DND-41 (cell line): ENCODE measurements at regions not wholly inside any gene's neighbourhood (a gene's known extent, or its start where the extent isn't known, plus 50 kb on each side); places are given as distances from the start of the nearest gene placed in this dataset.

Experiments
- ATAC-seq: fragments of 200-7000 bp; cut with Tn5 transposase; 3 replicates; pipeline ENCODE4 v1.9.1; 2021; ENCODE audit warnings: low read depth; ENCODE audit not compliant: insufficient read depth
- DNase-seq: peaks from one replicate; pipeline ENCODE4 v3.0.0-alpha.2; 2020
- H2AFZ ChIP-seq: 2 replicates; pipeline ENCODE4 v1.6.0; 2012; ENCODE audit warnings: low read depth, low read length
- H3K27ac ChIP-seq: 2 replicates; pipeline ENCODE4 v1.5.1; 2012; ENCODE audit warnings: low read length, inconsistent platforms
- H3K27me3 ChIP-seq: fragments of 200-600 bp; sonication (generic); 2 replicates; pipeline ENCODE4 v1.6.0; 2012; ENCODE audit warnings: low read length, mild to moderate bottlenecking, inconsistent platforms; ENCODE audit not compliant: insufficient read depth, poor library complexity
- H3K36me3 ChIP-seq: 2 replicates; pipeline ENCODE4 v1.5.1; 2012; ENCODE audit warnings: low read length, inconsistent platforms; ENCODE audit not compliant: insufficient read depth
- H3K4me1 ChIP-seq: 2 replicates; pipeline ENCODE4 v1.5.1; 2012; ENCODE audit warnings: mild to moderate bottlenecking, low read length; ENCODE audit not compliant: insufficient read depth
- H3K4me2 ChIP-seq: 2 replicates; pipeline ENCODE4 v1.6.0; 2012; ENCODE audit warnings: mild to moderate bottlenecking, moderate library complexity, low read length, inconsistent platforms; ENCODE audit not compliant: insufficient read depth
- H3K4me3 ChIP-seq, 2 experiments: fragments of 200-600 bp in 1 of 2; shearing (Covaris generic) in 1 of 2; 2 replicates each; pipeline ENCODE4 v1.5.1; 2012 to 2016; ENCODE audit warnings: inconsistent platforms in 2 of 2, low read length in 2 of 2, mild to moderate bottlenecking in 2 of 2, low read depth in 1 of 2, moderate library complexity in 1 of 2
- H3K79me2 ChIP-seq: 2 replicates; pipeline ENCODE4 v1.6.0; 2012; ENCODE audit warnings: low read length, inconsistent platforms; ENCODE audit not compliant: insufficient read depth
- H3K9ac ChIP-seq: 2 replicates; pipeline ENCODE4 v1.6.0; 2012; ENCODE audit warnings: low read depth, mild to moderate bottlenecking, inconsistent platforms, low read length, moderate library complexity
- H3K9me3 ChIP-seq: 2 replicates; pipeline ENCODE4 v1.5.1; 2012; ENCODE audit warnings: low read length, moderate library complexity, mild to moderate bottlenecking, inconsistent platforms; ENCODE audit not compliant: insufficient read depth, severe bottlenecking
- H4K20me1 ChIP-seq: 2 replicates; pipeline ENCODE4 v1.6.0; 2012; ENCODE audit warnings: low read length; ENCODE audit not compliant: insufficient read depth
- CTCF ChIP-seq: IDR thresholded peaks from 2 replicates; pipeline ENCODE4 v1.5.1; 2012; ENCODE audit warnings: borderline replicate concordance, low read length, moderate library complexity, mild to moderate bottlenecking; ENCODE audit not compliant: poor library complexity, severe bottlenecking; ENCODE audit errors: extremely low read depth
- EZH2 ChIP-seq: IDR thresholded peaks from 3 replicates; pipeline ENCODE4 v1.6.1; 2012; ENCODE audit warnings: borderline replicate concordance, low read depth, mild to moderate bottlenecking, moderate library complexity, low read length, inconsistent platforms; ENCODE audit not compliant: severe bottlenecking

DNA sequence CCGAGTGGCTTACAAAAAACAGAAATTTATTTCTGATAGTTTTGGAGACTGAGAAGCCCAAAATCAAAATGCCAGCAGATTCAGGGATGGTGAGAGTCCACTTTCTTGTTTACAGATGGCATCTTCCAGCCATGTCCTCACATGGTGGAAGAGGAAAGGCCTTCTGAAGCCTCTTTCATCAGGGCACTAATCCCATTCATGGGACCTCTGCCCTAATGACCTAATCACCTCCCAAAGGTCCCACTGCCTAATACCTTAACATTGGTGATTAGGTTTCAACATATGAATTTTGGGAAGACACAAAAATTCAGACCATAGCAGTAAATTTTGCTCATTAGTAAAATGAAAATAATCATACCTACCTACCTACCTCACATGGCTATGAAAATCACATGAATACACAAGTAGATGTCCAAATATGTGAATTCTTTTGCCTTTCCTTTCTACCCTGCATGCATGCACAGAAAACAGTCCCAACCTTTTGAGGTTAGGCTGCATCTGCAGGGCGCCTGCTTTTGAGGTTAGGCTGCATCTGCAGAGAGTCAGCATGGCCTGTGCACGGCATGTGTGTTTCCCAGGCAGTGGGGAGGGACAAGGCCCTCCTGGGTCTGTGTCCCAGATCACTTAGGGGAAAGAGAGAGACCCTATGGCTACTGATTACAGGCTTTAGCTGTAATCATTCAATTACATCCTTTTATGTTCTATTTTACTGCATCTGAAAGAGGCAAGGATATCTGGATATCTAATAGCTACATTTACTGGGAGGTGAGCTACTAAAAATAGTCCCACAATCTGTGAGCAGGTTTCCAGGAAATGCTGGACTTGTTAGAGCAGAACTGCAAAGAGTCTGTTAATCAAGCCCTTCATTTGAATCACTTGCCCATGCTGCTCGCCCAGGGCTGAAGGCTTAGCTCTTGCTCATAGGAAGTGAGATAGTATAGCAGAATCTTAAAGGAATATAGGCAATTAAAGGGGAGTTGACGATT is 497.7 kb upstream of the MARCKS start:
- H3K36me3 ChIP-seq = no peaks in the 10 kb centered on the region
- no peaks in the 10 kb centered on the region for H4K20me1 ChIP-seq
- H3K4me3 ChIP-seq = no peak overlapping the region
- TF ChIP-seq CTCF = no peak
- TF ChIP-seq EZH2 = no peak
- H3K9ac ChIP-seq = no peak overlapping the region
- ATAC-seq = no peak
- H3K4me2 ChIP-seq = no peak overlapping the region
- H3K4me1 ChIP-seq = no peaks in the 10 kb centered on the region
- no peak overlapping the region for H2AFZ ChIP-seq
- DNase-seq = no peak
- no peak overlapping the region for H3K27ac ChIP-seq
- no peaks in the 10 kb centered on the region for H3K9me3 ChIP-seq
- peaks cover 7% of the 10 kb centered on the region for H3K27me3 ChIP-seq
- no peaks in the 10 kb centered on the region for H3K79me2 ChIP-seq

DNA sequence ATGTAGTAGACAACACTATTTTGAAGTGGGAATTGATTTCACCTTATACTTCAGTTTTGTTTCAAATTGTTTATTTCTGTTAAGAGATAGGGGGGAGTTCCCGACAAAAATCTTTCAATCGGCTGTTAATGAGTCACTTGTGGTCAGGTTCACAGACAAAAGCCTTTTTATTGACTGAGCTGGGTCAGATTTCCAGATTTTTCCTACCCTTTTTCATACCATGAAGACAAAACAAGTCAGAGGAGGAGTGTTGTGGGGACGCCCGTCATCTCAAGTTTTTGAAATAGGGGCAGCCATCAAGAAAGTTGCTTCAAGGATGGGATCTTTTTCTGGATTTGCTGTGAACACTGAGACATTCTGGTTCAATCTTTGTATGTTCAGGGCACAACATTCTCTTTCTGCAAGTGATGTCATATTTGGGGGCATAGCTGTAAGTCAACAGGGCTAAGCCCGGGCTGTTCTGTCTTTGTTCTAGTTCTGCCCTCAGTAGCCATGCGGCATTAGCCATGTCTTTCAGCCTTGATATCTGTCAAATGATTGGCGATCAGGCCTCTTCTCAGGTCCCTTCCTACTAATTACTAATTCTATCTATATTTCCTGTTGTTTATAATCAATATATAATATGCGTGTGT is 496.0 kb upstream of the MARCKS start:
- no peak overlapping the region for H3K9ac ChIP-seq
- no peak overlapping the region for H2AFZ ChIP-seq
- peaks cover 4% of the 10 kb centered on the region for H3K27me3 ChIP-seq
- no peak overlapping the region for H3K27ac ChIP-seq
- no peaks in the 10 kb centered on the region for H3K79me2 ChIP-seq
- H3K4me1 ChIP-seq = no peaks in the 10 kb centered on the region
- H3K9me3 ChIP-seq = no peaks in the 10 kb centered on the region
- H3K4me2 ChIP-seq = no peak overlapping the region
- no peaks in the 10 kb centered on the region for H4K20me1 ChIP-seq
- DNase-seq (no peak), ATAC-seq (no peak)
- TF ChIP-seq EZH2 (no peak), CTCF (no peak)
- H3K36me3 ChIP-seq = no peaks in the 10 kb centered on the region
- no peak overlapping the region for H3K4me3 ChIP-seq

DNA sequence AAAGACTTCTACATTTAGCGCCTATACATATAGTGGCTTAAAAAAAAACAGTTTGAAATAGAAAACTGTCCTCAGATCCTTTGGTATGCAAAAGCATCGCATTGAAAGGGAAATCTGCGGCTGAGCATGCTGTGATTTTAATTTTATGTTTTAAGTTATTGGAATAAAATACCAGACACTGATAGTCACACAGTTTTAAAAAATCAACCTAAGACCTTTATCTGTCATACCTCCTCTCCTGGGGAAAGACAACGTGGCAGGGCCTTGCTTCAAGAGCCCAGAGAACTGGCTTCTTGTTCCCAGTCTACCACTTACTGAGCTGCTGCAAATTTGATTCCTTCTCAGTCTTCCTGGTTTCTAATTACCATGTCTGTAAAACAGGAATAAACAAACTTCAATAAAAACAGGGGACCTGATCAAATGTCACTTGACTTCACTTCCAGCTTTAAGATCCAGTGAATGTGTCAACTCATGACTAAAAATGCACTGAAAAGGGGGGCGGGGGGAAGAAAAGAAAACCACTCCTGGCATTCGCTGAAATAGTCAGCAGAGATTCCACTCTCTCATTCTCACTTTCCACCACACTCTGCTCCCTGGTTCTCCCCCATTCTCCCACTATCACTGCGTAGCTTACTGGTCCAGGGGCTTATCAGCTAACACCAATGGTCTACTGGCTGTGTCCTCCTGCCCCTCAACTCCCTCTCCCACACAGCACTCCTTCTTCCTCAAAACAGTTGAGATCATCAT is 494.7 kb upstream of the MARCKS start:
- Histone ChIP-seq H2AFZ (no peak overlapping the region), H3K9me3 (no peaks in the 10 kb centered on the region), H3K4me3 (no peak overlapping the region), H3K4me2 (no peak overlapping the region), H3K9ac (no peak overlapping the region), H3K79me2 (no peaks in the 10 kb centered on the region), H3K27ac (no peak overlapping the region), H3K4me1 (no peaks in the 10 kb centered on the region), H3K27me3 (no peaks in the 10 kb centered on the region), H4K20me1 (no peaks in the 10 kb centered on the region), H3K36me3 (no peaks in the 10 kb centered on the region)
- no peak for TF ChIP-seq EZH2
- no peak for TF ChIP-seq CTCF
- no peak for ATAC-seq
- no peak for DNase-seq
